SHP77 (cell line): ENCODE measurements at regions not wholly inside any gene's neighbourhood (a gene's known extent, or its start where the extent isn't known, plus 50 kb on each side); places are given as distances from the start of the nearest gene placed in this dataset.
A peak's percentile ranks its signal among the peaks of the same experiment; 100 is the strongest.
"Not testable (repeated sequence)": the region's sequence is repeated elsewhere in the genome, so short reads cannot be mapped to it uniquely, and the experiment has no call there.

ENCODE experiments used
- DNase-seq, 2 experiments: peaks; one replicate each; lab custom pipeline; 2025; lab: John Stamatoyannopoulos, UW

DNA sequence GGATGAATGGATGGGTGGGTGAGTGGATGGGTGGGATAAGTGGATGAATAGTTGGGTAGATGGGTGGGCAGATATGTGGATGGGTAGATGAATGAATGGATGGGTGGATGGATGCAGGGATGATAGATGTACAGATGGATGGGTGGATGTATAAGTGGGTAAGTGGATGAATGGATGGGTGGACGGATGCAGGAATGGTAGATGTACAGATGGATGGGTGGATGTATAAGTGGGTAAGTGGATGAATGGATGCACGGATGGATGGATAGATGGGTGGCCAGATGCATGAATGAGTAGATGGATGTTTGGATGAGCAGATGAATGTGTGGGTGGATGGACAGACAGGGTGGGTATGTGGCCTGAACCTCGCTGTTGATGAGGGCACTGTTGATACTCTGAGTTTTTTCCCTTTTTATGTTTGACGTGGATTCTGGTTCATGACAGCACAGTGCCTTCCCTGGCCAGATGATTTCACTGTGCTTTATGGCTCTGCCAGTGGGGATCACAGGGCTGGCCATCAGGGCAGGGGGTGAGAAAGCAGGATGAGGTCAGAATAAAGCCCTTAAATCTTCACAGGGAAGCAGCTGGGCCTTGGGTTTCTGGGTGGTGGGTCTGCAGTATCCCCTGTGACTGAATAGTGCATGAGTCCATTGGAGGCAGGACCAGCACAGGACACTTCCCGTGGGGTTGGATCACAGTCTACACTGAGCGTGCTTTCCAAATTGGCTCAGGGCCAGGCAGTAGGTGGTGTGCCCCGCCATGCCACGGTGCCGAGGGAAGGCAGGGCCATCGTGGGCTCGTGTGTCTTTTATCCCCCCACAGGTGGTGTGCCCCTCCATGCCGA is 213.2 kb downstream of the BANP start:
- DNase-seq, result not testable (repeated sequence)

GRCh38 chr16:88165040-88165544 is 213.9 kb downstream of the BANP start:
- not testable (repeated sequence) for DNase-seq

DNA sequence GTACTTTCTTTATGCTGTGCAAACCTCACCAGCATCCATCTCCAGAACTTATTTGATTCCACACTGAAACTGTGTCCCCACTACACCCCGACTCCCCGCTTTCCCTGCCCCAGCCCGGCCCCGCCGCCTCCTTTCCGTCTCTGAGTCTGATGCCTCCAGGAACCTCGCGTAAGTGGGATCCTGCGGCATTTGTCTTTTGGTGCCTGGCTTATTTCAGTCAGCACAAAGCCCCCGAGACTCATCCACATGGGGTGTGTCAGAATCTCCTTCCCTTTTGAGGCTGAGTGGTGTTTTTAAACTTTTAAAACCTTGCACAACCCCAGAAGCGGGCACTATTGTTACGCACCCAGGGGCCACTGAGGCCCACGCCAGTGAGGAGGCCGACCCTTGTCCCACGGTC is 214.4 kb downstream of the BANP start:
- not testable (repeated sequence) for DNase-seq

DNA sequence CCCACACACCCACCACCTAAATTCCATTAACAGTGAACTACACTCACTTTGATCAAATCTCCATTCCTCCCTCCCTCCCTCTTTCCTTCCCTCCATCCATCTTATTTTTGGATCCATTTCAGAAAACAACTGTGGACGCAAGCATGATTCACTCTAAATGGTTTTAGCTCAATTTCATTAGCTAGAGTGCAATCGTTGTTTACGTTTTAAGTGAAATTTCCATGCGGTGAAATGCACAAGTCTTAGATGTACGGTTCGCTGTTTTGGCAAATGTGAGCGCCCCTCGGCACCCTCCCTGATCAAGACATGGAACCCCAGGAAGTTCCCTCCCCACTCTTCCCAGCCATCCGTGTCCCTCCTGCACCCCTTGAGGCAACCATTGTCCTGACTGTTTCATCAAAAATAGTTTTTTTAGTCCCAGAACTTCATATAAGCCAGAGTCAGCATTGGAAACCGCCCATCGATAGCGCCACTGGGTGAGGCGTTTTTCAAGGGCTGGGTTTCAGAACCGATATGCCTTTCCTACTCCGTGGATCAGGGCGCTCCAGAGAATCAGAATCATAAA is 215.1 kb downstream of the BANP start:
- not testable (repeated sequence) for DNase-seq

DNA sequence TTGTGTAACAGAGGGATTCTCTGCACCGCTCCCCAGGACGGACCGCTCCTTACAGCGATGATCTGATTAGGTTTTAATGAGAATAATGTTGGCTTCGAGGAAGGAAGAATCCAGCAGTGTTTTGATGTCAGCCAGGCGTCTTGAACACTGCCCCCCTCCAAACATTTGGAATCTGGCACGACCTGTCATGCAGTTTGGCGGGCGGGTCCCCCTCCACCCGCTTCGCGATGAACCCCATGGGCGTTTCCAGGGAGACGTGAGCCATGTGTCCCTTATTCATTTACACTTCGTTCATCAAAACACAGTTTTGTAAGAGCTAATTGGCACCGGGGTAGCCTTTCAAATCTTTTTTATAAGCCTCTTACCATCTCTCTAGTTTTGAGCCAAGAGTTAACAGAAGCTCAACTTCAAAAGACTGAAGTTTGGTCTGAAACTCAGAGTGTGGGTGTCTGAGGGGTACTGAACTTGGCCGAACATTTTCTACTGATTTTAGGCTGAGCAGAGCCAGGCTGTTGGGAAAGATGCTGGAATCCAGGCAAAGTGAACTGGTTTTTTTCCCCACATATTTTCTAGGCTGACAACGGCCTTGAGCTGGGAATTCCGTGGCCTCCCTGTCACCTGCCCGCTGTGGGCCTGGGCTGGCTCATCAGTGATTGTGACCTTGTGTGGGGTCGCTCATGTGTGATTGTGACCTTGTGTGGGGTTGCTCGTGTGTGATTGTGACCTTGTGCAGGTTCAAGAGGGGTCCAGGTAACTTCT is 214.8 kb upstream of the ZNF469 start:
- DNase-seq, result not testable (repeated sequence)

DNA sequence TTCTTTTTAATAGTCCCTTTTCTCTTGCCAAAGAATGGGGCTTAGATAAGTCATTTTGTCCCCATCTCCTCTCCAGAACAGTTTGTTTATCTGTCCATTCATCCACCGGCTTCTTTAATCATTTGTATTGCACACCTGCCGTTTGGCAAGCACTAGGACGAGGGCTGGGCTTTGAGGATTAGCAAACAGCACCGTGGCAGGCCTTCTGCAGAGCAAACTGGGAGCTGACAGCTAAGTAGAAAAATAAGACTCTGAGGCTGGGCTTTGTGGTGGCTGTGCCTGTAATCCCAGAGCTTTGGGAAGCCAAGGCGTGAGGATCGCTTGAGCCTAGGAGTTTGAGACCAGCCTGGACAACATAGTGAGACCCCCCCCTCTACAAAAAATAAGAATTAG is 214.2 kb upstream of the ZNF469 start:
- peak; percentile 87 to 93 for DNase-seq

- DNase-seq, result not testable (repeated sequence)
These were observed 213.5 kb upstream of the ZNF469 start for GRCh38 chr16:88169136-88169830.

DNA sequence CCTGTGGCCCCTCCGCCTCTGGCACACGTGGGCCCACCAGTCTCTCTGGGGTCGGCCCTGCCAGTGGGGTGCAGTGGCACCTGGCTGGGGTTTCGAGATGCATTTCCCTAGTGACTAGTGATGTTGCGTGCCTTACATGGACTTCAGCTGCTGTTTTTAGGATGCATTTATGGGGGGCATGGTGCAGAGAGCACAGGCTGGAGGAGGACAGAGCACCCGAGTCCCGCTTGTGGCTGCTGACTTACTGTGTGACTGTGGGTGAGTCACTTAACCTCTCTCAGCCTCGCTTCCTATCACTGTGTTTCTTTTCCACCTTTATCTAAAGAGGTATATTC is 213.0 kb upstream of the ZNF469 start:
- DNase-seq, result not testable (repeated sequence)

DNA sequence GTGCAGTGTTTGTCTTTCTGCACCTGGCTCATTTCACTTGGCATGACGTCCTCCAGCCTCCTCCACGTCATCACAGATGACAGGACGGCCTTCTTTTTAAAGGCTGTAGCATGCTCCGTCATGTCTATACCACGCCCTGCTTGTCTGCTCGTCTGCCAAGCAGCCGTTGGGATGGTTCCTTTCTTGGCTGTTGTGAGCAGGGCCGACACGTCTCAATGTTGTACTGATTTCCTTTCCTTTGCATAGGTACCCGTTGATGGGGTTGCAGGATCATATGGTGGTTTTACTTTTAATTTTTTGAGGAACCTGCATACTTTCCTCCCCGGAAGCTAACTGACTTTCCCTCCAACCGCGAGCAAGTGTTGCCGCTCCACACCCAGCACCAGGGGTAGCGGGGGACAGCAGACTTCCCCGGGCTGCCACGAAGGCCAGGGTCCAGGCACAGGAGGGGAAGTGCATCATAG is 212.2 kb upstream of the ZNF469 start:
- peak; percentile 74 to 84 for DNase-seq

- DNase-seq, result not testable (repeated sequence)
These were observed 211.6 kb upstream of the ZNF469 start for GRCh38 chr16:88171126-88171525.

GRCh38 chr16:88176184-88176583 is 206.6 kb upstream of the ZNF469 start:
- DNase-seq, result not testable (repeated sequence)

GRCh38 chr16:88176591-88177180 is 206.1 kb upstream of the ZNF469 start:
- not testable (repeated sequence) for DNase-seq

DNA sequence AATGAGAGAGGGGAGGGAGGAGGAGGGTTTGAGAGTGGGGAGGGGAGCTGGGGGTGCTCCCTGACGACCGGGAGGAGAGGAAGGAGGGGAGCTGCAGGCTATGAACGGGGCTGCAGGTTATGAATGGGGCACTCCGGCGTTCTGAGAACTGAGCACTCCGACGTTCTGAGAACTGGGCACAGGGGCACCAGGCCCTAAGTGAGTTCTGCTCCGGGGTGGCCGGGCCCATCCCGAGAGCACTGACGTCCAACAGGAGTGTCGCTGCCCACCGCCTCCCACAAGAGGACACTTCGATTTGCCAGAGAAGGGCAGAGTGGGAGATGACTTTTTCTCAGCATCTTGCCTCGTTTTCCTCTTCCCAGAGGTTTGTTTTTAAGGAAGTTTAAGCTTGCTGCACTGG is 204.5 kb upstream of the ZNF469 start:
- DNase-seq, result not testable (repeated sequence)

- not testable (repeated sequence) for DNase-seq
These were observed 203.9 kb upstream of the ZNF469 start for GRCh38 chr16:88178896-88179295.

DNA sequence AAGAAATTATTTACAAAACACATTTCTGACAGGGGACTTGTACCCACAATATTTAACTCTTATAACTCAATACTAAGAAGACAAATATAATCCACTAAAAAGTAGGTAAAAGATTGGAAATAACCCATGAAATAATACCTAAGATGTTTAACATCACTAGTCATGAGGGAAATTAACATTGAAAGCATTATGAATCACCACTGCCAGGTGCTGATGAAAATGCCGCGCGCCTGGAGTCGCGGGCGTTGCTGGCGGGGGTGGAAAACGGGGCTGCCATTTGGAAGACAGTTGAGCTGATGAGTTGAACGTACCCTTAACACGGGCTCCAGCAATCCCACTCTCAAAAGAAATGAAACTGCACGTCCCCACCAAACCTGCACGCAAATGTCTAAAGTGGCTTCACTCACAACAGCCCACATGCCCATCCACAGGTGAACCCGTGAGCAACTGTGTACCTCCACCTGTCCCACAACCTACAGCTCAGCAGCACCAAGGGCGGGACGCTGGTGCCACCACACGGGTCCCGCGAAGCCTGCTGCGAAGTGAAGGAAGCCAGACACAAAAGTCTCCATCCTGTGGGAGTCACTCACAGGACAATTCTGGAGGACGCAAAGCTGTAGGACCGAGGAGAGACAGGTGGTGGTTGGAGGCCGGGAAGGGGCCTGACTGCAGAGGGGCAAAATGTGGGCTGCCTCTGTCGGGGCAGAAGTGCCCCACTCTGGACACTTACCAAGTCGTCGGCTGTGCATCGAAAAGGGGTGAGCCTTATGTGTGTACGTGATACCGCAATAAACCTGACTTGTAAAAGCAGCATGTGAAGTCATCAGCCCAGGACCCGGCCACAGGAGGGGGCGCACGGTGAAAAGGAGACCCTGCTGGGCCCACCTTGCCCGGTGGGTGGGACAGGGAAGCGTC is 199.5 kb upstream of the ZNF469 start:
- not testable (repeated sequence) for DNase-seq

DNA sequence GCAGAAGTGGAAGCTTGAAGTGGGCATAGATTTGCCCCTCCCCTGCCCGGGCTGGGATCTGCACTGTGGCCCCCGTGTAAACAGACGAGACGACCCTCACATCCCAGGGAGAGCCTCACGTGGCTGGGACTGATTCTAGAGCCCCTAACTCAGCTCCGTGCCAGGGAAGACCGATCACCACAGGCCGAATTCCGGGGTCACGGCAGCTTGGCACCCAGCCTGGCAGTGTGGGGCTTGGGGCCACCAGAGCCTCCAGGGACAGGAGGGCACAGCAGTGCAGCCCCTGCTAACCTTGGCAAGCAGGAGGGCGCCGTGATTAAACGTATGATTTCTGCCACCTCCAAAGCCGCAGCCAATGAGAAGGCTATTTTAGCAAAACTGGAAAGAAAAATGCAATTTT is 198.7 kb upstream of the ZNF469 start:
- DNase-seq, result not testable (repeated sequence)

DNA sequence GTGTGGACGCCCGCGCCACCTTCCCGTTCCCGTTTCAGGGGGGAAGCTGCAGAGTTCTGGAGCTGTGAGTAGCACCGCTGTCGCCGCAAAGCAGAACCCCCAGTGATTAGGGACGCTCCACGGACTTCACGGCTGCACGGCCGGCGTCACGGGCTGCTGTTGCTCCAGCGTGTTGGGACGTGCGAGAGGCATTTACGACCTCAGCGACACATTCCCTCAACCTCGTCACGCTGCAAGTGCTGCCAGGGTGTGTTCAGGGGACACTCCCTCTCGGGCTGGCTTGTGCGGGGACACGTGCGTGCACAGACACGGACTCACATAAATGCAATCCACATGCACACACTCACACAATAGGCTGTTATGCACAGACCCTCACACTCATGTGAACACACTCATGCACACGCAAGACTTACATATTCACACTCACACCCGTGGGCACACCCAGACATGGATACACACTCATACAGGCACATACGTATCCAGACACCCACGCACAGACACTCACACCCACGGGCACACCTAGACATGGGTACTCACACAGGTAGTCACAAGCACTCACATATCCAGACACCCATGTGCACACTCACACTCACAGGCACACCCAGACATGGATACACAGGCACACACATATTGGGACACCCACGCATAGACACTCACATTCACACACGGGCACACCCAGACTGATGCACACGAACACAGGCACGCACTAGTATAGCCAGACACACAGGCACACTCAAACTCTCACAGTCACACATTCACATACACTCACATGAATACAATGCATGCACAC is 198.0 kb upstream of the ZNF469 start:
- DNase-seq, result not testable (repeated sequence)

DNA sequence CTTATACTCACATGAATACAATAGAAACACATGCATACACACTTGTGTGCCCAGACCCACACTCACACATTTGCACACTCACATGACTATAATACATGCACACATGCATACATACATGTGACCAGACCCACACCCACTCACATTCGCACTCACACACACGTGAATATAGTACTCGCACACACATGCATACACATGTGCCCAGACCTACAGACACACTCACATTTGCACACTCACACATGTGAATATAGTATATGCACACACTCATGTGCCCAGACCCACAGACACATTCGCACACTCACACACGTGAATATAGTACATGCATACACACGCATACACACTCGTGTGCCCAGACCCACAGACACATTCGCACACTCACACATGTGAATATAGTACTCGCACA is 197.4 kb upstream of the ZNF469 start:
- DNase-seq, result not testable (repeated sequence)
